GM18498 (cell line): ENCODE measurements at regions not wholly inside any gene's neighbourhood (a gene's known extent, or its start where the extent isn't known, plus 50 kb on each side); places are given as distances from the start of the nearest gene placed in this dataset.

Source experiments
- ATAC-seq: cut with Tn5 transposase; IDR thresholded peaks from one replicate; pipeline ENCODE4 v1.9.1; 2021; ENCODE audit warnings: mild to moderate bottlenecking, moderate library complexity; ENCODE audit not compliant: unreplicated experiment

DNA sequence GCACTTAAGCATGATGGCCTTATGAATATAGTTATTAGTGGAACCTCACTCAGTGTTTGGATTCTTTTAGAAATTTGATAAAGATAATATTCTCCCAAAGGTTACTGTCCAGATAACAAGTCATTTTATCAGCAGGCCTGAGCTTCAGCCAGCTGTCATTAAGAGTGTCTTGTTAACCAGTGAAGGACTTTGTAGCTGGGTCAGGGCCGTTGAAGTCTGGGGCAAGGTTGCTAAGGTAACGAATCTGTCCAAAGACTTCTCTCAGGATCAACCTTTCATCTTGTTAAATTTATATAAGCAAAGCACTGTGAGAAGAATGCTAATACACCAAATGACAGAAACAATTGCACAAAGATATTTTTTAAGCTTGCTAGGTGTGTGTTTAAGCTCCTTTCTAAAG lies 271.3 kb upstream of the TMPO start:
- no peak for ATAC-seq

DNA sequence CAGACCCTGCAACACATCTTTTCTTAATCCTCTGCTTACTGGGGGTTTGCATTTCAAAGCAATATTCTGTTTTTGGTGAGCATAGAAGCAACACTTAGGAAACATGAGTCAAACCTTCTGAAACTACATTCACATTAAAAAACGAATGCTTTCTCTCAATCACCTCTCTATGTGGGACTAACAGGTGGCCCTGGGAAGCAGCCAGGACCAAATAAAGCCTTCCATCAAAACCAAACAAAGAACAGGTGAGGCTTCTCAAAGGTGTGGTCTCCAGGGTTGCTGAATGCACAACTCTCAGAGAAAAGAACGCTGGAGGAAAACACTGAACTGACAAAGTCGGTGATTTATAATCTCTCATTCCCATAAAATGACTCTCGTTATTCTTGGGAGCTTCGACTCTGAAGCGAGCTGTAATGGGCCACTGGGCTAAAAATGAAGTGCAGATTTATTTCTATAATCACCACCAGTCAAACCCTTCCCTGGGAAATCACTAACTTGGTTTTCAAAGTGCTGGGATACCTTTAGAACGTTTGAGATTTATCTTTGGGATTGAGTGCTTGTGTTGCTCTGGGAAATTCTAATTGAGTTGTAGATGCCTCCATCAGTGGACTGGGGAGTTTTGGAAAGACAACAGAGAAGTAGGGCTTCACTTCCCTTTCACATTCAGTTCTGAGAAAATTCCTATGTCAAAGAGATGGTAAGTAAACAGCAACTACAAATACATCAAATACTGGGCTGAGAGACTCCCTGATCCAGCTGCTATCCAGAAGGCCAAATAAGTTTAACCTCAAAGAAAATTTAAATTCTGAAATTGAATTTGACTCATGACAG lies 262.0 kb upstream of the TMPO start:
- ATAC-seq = no peak

DNA sequence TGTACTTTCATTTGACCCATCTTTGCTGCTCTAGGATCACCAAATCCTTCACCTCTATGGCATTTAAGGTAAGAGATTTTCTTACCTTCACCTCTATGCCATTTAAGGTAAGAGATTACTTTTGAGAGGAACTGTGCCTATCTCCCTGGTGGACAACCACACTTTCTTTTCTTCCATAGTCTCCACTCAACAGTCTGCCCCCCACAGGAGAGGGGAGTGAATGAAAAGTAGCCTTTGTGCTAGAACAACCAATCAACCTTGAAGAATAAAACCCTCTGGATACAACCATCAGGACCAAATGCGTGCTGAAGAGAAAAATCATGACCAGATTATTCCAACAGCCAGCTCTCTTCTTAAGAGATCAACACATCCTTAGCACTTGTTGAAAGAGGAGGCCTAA lies 258.6 kb upstream of the TMPO start:
- no peak for ATAC-seq

DNA sequence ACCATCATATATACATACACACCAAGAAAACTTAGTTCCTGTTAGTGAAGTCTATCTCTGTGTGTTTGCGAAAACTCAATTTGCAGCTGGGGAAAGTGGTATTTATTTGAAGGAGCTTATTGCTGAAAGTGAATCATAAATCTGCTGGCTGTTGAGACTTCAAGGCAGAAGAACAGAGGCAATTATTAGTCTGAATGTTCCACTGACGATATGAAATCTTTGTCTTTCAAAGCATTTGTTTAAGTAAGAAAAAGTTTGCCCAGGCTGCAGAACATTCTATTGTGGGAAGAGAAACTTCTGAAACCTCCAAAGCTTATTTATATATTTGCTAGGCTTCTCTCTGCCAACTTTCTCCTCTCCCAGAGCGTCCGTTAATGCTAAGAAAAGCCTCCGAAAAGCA lies 255.7 kb upstream of the TMPO start:
- ATAC-seq = no peak

DNA sequence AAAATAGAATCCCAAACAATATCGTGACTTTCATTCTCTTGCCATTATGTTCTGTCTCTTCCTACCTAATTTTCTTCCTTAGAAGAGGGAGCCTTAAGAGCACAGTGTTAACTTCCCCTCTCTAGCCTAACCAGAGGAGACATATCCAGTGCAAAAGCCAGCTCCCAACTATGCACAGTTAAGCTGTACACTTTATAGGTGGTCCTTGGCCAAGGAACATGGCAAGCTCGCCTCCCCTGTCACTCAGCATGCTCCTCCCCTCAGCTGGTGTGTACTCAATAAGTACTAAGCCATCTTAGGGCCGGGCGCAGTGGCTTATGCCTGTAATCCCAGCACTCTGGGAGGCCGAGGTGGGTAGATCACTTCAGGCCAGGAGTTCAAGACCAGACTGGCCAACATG lies 255.1 kb upstream of the TMPO start:
- ATAC-seq = no peak

DNA sequence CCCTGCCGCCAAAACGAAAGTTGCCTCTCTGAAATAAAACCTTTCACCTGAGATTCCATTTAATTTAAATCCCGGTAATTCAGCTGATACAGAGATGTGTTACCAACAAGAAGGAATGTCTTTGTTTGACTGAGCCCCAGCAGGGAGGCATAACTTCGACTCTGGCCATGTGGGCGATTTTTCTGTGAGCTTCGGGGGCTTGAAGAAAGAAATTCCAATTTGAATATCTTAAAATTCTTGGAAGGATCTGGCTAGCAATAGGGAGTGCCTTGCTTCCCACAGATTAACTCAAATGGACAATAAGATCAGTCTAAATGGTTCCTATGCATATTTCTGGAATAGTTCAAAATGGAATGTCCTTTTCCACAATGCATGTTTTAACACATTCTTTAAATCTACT lies 252.5 kb upstream of the TMPO start:
- no peak for ATAC-seq

DNA sequence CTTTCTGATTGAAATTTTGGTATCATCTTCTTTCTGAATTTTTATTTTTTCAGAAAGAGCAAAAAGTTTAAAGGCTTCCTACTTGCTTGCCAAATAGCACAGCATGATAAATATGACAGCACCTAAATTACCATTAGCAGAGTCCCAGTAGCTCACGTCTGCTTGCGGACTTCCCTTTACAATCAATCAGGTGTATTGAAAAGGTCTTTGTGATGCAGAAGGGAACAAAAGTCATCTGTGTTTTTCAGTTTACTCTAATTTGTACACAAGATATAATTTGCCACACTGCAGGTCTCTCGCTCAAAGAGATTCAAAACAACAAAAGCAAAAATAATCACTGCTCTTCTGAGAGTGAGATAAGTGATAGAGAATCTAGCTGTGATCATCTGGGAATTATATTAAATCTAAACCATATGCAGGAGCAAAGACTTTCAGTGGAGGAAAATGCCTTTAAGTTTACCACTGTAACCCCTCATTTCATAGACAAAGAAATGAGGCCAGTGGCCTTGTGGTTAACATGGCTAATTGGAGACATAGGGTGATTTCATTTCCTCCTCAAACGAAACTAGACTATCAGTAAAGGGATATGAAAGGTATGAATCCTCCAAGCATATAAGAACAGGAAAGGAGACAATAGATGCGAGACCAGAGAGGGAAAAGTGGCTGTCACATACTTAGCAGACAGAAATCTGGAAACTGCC lies 240.8 kb upstream of the TMPO start:
- peak; percentile 98 for ATAC-seq

DNA sequence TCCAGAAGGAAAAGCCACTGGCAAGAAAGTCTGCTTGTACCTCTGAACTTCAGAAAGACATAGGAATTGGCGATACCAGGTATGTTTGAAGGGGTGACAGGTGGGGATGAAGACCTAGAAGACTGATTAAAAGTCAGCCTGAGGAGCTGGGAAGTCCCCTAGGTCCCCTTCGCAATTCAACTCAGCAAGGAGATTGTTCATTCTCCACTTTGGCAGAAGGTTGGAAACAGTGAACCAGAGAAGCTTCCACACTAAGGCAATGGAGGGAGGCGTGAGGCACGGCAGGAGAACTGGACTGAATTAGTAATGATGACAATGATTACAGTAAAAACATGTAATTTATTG lies 240.3 kb upstream of the TMPO start:
- ATAC-seq = peak; percentile 58

DNA sequence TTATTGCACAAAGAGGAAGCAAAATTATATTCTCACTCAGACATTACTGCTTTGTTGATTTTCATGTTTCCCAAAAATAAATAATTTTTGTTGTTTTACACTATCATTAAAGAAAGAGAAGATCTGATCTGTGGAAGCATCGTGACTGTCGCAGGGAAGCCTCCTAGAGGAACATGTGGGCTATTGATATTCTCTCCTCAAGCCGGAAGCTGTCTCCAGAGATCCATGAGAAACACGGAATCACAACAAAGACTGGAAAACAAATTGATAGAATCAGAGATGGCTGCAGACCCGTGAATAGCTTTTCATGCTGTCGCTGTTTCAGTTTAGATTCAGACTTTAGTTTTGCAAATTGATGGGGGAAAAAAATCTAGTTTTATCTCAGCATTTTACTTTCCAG lies 235.2 kb upstream of the TMPO start:
- ATAC-seq = no peak

DNA sequence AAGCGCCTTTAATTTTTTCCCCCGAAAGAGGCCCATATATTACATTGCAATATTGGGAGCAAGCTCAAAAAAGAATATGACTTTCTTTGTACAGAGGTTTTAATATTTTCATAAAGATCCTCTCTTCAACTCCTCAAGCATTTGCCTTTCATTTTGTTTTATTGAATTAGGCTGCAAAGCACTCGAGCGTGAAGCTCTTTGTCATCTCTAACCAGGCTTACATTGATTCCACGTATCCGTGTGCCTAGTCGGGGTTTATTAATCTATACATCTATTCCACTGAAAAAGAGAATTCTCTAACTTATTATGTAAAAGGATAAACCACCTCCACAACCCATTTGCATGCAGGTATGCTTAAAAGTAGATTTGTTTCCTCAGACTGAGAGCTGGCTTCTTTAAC lies 234.8 kb upstream of the TMPO start:
- no peak for ATAC-seq

DNA sequence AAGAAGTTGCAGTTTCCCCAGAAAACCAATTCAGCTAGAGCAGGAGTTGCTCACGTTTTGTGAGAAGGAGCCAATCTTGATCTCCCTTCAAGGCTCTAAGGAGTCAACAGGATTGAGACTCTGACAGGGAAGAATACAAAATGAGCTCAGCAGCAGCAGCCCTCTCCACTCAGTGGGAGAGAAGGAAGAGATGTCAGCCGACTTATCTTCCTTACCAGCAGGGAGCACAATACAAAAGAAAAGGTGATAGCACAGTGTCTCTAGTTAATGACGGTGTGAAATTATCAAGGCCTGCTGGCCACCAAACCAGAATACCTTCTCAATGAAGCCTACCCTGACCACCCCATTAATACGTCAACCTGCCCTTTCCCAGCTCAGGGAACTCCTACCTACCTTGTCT lies 223.6 kb upstream of the TMPO start:
- no peak for ATAC-seq

DNA sequence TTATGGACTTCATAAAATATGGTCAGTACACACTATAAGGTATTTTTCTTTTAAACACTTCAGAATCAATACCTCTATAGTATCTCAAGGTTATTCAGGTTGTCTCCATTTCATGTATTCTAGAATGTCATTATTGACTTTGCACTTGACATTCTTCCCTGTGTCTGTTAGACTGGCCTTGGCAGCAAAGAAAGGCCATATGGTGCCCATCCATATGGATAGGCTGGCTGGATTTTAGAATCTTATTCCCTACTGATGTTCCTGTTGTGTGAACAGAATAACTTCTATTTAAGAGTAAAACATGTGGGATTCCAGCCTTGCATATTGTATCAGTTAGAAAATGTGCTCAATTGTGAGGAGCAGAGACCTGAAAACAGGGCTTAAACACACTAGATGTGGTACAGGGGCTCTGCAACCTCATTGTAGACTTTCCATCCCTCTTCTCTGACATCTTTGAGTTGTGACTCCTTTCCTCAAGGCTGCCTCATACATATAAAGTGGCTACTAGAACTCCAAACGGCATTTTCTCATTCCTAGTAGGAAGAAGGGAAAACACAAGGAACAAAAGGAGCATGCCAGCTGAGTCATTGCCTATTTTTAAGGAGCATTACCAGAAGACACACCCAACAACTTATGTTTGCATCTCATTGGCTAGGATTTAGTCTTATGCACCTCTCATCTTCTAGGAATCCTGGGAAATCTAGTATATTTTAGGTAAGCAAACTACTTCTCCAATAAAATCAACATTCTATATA lies 221.2 kb upstream of the TMPO start:
- no peak for ATAC-seq

DNA sequence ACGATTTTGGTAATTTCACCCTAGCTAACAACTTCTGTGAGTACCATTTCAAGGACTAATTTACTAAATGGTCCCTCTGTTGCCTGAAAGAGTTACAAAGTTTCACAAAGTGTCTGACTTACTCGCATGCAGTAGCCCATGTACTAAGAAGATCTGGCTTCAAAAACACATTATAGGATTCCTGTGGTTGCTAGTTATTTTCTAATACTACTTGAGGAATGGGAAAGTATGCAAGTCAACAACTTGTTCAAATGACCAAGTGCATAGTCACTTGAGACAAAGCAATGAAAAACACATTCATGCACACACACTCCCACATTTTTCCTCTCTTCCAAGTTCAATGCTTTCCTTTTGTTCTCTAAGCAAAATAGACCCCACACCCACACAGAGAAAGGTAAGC lies 219.7 kb upstream of the TMPO start:
- ATAC-seq = no peak

DNA sequence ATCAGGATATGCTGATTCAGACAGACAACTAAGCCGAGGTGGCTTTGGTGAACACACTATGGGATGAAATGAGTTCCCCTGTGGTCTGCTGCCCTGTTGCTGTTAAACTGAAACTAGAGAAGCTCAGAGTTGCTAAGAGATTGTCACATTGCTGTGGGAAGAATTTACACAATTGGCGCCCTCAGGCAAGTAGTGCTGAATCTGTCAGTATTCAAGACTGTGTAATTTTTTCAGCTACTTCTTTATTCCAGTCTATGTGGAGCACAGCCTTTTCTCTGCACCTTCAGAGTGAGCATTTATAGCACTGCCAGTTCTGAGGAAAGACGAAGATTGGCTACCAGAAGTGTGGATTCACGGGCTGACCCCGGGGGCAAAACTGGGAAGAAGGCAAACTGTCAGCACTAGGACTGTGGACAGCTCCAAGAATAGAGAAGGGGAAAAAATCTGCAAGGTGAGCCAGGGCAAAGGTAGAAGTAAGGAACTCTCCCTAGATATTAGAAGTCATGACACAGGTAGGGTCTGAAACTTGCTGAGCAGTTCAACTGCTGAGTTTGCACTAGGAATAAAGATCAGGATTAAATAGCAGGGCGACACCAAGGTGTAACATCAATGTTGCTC lies 218.8 kb upstream of the TMPO start:
- no peak for ATAC-seq

DNA sequence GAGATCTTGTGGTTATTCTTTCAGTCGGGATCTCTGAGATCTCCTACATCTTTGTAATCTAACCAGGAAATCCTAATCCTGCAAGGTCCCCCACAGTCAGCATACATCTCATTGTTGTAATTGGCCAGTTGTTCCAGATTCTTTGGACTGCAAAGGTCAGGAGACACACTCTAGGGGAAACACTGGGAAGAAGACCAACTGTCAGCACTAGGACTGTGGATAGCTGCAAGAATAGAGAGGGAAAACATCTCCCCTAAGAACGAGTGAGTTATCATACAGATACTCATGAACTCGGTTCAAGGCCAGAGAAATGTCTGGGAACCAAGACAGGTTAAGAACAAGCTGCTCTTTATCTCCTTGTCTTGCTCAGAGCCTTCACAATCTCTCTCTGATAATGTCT lies 217.9 kb upstream of the TMPO start:
- ATAC-seq = no peak

DNA sequence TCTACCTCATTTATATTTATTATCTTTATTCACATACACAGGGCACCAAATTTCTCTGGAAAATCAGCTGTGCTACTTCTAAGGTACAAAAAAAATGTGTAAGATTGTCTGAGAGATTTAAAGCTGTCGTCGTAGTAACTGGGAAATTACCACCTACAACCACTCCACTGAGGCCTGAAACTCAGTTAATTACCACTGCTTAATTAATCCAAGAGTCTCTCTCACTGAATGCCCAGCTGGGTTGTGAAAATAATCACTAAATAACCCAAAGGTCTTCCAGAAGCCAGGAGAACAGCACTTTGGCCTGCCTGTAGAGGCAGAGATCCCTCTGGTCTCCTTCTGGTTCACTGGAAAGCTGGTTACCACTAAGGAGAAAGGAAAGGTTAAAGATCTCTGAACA lies 207.2 kb upstream of the TMPO start:
- no peak for ATAC-seq

DNA sequence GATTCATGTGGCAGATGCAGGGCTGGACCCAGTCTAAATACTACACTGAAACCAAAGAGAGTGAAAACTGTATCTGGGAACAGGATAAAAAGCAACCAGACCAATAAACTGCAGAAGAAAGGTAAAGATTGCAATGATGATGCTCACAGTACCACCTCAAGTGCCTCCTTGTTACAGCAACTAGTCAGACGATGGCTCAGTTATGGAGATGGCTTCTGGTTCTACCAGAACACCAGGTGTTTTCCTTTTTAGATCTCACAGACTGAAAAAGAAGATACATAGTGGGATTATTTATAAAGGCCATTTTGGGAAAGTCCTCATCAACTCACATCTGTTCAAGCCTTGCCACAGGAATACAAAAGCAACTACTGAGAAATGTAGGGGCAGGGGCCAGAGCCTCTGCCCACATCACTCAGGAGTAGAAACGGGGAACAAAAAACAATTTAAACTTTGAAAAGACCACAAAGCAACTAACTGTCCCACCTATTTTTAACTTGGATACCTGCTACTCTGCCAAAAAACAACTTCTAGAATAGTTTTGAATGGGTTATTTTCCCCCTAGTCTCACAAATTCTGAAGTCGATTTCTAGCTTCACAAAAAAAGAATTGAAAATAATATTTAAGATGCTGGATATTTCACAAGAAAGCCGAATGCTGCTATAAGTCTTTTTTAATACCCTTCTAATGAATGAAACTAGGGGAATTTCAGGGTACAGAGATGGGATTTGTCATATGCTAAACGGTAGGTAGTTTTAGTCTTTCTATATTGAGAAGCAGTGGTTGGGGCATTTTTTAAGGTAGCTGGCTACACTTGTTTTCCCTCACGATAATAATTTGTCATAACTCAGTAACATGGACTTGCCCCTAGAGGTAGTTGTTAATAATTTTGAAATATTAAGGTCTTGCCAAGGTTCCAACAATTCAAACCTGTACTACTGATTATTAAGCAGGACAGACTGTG lies 197.2 kb upstream of the TMPO start:
- no peak for ATAC-seq

DNA sequence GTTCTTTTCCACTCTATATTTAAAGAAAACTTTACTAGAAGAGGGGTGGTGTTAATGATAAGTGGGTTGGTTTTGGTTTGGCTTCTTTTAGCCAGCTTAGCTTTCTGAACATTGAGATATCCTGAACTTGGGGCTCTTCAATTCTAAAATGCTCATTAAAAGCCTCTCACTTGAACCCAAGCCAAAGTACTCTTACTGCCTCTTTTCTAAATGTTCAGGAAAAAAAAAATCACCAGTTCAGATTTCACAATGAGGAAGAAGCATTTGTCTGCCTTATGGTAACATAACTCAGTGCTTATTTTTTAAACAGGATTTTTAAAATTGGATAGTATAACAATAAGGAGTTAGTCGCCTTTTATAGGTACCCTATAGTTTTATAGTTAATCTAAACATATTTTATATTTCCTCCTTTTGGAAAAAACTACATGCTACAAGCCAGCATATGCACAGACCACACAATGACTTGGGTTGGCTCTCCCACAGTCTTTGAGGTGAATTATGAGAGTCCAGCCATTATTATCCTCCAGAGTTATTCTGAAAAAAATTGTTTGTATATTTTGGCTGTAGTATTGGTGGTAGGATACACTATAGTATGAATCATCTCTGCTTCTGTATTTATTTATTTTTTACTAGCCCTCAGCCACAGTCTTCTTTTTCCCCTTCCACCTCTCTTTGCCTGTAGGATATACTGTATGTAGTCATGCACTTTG lies 195.5 kb upstream of the TMPO start:
- no peak for ATAC-seq

DNA sequence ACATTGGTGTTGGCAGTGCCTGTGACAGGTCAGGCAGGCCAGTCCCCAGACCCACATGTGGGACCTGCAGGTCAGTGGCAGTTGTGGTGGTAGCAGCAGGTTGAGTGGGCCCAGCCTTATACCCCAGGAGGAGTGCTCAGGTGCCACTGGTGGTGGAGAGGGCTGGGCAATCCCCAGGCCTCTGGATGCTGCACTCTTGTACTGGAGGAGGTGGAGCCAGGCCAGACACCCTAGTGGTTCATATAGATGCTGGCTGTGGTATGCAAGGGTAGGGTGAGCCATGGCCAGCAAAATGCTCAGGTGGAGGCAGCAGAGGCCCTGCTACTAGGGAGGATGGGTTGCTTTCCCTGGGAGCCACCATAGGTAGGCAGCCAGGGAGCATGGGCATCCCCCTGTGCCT lies 190.4 kb upstream of the TMPO start:
- ATAC-seq = no peak

DNA sequence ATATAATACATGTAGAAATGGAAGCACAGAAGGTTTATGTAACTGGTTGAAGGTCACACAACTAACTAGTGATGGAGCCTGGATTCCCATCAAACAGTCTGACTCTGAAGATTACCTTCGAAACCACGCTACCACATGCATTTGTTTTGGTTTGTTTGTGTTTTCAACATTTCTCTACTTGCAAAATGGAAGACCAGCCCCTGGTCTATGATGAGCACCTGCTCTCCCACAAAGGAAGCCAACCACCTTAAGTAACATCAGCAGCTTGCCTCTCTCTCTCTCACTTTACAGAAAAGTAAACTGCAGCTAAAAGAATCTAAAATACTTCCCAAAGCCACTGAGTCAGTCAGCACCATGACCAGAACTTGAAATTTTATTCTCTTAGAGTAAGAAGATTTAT lies 186.9 kb upstream of the TMPO start:
- ATAC-seq = no peak
